NCI-H345 treated with DMSO at 0.1 percent for 48 hours (cell line): ENCODE measurements at regions not wholly inside any gene's neighbourhood (a gene's known extent, or its start where the extent isn't known, plus 50 kb on each side); places are given as distances from the start of the nearest gene placed in this dataset.

Experiments used
- DNase-seq: peaks from one replicate; lab custom pipeline; 2025; ENCODE audit not compliant: unreplicated experiment; lab: John Stamatoyannopoulos, UW

DNA sequence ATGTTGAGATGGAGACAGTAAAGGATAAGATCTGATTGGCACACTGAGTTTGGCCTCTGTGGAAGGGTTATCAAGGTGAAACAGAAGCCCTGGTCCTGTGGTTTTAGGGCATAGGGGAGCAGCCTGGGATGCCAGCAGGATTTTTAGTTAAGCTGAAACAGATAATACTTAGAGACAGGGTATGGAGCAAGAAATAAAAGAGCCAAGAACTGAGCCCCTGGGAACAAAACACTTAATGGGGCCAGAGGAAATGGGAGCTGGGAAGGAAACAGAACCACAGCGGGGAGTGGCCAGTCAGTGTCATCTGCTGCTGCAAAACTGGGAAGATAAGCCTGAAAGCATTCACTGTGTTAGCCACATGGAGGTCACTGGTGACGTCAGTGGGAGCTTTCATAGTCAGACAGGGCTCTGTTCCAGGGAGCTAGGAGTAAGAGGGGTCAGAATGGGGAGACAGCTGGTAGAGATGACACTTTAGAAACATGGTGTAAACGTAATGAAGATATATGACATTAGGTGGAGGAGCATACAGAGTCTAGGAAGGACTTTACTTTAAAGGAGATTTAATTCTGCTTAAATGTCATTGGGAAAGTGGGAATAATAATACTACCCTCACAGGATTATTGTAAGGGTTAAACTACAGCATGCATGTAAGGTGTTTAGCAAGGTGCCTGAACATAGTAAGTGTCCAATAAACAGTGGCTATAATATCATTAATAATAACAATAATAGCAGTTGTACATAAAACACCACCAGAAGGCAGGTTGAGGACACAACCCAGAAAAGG lies 172.7 kb upstream of the CTNNB1 start:
- DNase-seq: no peak

DNA sequence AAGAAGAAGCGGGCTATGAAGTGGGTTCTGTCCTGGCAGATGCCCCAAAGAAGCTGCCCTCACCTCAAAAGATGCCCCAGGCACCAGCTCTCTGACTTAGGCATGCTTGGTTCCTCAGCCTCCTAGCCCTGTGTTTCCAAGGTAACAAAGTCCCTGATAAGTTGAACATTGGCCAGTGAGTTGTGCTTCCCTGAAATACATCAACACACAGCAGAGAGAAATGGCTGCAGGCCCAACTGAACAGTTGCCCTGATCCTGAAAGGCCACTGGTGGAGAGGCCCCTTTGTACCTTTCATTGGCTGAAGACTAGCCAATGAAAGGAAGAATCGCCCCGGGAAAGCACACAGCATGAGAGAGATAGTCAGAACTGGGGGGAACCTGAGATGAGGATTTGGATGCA lies 169.9 kb upstream of the CTNNB1 start:
- DNase-seq: no peak

DNA sequence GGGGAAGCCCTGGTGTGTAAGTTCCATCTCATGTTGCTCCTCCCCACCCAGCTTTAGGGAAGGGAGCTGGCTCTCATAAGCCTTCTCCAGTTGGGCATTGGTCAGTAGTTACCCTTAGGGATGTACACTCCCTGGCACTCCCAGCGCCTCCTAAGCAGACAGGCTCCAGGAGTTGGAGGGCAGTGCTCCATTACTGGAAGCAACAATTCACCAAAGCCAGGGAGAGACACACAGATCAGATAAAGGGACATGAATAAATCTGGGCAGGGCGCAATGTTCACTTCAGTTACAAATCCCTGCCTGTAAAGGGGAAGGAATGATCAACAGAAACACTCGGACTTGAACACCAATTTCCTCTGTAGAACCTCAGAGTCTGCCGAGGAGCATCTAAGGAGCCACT lies 169.1 kb upstream of the CTNNB1 start:
- DNase-seq: no peak

DNA sequence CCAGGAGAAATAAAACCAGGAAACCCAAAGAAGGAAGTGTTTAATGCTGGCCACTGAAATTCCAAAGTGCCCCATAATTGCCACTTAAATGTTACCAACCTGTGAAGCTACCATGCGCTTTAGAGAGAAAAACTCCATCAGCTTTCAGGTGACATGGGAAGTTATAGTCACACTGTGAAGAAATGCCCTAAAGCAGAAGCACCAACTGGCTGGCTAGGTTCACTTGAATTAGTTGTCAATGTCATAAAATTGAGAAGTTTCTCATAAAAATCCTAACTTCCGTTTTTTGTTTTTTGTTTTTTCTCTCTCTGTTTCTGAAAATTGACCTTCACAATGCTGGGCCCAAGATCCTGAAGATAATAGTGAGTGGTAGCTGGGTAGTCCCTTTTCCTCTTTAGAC lies 167.9 kb upstream of the CTNNB1 start:
- no peak for DNase-seq

DNA sequence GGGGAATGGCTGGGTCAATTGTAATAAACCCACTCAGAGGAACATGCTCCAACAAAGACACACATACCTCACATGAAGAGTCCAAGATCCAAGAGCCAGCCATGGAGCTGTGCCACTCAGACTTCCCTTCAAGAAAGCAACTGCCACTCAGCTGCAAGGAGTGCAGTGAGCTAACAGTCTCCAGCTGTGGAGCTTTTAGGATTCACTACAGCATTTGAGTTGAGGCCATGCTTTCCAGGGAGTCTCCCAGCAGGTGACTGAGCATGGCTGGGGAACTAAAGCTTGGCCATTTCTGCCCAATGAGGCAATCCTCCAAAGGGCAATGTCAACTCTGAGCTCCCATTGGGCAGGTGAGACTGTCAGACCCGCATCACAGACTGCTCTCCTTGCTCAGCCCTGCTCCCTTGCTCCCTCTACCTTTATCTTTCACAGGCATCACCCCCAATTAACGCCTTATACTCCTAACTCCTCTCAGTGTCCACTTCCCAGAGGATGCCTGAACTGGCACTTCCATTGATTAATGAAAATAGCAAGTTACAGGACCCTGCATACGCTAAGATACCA lies 165.3 kb upstream of the CTNNB1 start:
- no peak for DNase-seq

DNA sequence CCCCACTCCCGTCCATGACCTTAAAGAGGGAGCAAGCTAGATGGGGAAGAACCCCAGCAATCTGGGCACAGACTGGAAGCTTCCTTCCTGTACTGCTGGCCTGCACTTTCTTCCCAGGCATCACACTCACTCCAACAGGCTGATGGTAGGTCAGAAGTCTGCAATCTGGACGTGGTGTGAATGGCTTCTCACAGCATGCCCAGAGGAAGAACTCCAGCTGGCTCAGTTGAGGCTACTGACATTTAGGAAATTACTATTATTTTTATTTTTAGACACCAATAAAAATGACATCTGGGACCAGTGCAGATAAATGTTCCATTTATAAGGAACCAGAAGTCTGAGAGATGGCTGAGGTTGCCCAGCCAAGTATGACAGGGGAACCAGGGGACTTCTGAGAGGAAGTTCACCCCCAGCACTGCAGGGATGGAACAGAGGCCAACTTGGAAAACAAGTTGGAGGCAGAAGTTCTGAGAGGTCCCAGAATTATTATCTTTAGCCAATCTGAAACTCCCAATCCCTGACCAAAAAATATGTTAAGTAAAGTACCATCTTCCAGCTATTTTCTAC lies 163.8 kb upstream of the CTNNB1 start:
- DNase-seq: no peak

DNA sequence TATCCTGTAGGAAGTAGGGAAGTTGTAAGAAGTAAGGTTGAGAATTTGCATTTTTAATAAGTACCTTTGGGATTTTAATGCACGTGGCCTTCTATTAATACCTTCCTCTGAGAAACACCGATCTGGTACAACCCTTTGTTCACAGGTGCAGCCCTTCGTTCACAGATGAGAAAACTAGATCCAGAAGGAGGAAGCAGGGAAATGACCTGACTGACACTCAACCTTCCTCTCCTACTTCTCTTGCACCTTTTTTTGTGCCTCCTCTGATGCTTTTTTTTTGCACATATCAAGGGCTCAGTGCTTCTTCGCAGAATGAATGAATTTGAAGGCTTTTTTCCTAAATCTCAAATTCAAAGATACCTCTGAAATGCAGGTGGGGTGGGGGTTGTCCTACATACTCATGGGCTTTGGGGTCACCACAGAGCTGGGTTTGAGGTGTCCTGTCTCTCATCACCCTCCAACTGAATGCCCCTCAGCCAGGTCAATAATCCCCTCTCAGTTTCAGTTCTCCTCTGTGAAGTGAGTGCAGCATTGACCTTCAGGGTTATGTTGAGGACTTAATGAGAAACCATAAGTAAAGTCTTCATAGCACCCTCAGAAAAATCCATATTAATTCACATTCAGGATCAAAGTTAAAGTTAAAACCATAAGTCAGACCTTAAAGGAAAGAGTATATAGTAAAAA lies 161.5 kb upstream of the CTNNB1 start:
- no peak for DNase-seq

DNA sequence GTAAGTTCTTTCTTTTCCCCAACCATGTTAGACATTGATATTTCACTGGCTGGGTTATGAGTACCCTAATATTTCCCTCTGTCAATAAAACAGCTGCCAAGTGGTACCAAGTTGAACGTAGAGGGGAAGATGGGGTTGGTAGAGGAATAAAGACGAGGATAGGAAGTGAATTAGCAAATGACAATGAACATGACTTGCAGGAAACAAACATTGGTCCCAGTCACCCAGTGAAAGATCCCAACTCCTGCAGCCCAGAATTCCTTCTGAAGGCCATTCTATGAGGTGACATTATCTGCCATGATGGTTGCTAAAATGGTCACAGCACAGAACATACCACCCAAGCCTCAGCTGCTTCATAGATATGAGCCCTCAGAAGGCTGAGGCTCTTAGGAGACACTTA lies 159.0 kb upstream of the CTNNB1 start:
- DNase-seq: no peak

DNA sequence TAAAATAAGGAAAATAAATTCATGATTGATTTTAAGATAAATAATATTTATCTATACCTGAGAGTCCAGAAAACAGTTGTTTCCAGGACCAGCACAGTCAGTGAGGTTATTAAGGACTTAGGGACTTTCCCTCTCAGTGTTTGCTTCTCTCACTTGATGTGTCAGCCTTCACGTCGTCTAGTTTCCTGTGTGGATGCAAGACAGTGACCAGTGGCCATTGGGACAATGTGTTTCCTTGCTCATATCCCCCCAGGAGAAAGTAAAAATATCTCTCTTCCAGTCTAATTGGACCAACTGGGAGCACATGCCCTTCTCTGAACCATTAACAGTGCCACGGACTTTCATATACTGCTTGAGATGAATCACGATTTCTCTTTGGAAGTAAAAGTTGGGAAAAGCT lies 157.8 kb upstream of the CTNNB1 start:
- no peak for DNase-seq

DNA sequence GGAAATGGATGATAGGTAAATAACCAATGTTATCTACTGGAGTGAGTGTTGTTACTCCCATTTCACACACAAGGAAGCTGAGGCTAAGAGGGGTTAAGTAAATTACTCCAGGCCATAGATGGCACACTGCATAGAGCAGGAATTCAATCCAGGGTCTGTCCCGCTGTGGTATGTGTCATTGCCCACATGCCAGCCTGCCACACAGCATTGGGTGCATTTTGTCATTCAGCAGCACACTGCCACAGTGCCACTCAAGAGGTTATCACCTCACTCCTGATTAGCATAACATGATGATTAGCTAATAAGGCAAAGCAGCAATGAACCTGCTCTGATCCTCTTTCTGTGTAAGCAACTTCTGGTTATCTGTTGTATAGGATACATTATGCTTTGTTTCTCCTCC lies 157.4 kb upstream of the CTNNB1 start:
- DNase-seq: no peak

DNA sequence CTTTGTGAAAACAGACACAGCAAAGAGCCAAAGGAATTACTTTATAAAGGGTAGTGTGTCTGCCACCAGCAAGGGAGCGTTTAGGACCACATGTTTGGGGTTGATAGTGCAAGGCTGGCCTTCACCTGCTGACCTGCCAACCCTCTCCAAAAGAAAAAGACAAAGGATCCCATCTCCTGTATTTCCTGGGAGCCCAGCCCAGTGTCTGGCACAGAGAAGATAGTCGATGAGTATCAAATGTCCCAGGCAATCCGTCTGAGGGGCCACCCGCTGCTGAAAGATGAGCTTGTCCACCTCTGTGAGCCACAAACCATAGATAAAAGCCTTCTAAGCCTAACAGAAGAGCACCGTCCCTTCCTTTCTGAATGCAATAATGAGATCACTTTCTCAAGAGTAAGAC lies 154.8 kb upstream of the CTNNB1 start:
- no peak for DNase-seq

DNA sequence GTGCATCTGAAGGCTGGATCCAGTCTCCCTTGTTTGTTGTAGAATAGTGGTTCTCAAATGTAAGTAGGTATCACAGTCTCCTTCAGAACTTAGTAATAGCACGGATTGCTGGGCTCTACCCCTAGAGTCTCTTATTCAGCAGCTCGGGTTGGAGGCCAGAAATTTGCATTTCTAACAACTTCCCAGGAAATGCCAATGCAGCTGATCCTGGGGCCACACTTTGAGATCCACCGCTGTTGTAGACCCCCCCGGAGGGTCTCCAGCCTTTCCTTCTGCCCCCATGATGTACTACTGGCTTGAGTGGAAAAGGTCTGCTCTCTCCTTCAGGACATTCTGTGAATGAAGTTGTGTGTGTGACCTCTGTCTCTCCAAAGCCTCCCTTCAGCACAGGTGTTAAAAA lies 153.8 kb upstream of the CTNNB1 start:
- no peak for DNase-seq

DNA sequence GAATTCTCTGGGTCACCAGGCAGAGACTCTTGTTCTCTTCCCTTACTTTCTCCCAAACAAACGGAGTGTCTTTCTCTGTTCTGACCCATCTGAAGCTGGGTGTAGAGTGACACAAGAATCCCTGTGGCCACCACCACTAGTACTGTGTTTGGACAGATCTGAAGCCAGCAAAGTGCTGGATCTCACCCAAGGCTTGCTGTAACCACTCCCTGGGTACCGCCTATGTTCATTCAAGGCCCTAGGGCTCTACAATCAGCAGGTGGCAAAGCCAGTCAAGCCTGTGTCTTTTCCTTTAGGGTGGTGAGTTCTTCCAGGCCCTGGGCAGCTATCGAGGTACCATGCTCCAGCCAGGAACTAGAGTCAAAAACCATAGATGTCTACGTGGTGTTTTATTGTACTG lies 149.2 kb upstream of the CTNNB1 start:
- no peak for DNase-seq

DNA sequence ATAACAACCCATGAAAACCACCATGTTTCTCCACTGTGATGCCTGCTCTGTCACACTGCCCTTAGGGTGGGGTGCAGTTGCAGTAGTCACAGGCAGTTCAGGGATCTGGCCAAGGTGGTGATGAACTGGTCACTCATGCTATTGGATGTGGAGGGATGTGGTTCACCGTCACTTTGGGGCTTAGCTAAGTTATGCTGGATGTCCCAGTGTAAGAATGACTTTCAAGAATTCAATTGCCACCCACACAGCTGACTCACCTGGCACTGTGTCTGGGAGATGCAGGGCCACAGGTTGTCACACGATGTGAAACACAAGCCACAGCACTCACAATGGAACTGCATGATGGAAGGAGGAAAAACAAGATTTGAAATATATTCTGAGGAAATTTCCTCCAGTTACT lies 146.1 kb upstream of the CTNNB1 start:
- DNase-seq: no peak

DNA sequence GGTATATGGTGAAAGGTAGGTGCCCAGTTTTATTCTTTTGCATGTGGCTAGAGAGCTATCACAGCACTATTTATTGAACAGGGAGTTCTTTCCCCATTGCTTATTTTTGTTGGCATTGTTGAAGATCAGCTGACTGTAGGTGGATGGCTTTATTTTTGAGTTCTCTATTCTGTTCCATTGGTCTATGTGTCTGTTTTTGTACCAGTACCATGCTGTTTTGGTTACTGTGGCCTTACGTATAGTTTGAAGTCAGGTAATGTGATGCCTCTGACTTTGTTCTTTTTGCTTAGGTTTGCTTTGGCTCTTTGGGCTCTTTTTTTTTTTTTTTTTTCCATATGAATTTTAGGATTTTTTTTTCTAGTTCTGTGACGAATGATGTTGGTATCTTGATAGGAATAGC lies 139.2 kb upstream of the CTNNB1 start:
- DNase-seq: no peak

DNA sequence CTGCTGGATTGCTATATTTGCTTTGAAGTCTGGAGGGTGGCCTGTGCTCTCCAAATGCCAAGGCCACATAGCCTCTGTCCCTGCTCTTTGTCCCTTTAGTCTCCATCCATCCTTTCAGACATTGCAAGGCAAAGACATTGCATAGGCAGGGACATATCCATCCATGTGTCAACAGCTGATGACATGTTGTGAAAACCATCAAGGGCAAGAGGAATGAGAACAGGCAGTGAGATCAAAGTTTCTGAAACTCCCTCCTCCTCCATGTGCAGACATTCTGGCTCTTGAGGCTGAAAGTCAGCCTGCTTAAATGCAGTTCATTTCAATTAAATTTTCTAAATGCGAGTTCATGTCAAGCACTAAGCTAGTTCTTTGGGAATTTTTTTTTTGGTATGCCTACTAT lies 135.2 kb upstream of the CTNNB1 start:
- no peak for DNase-seq

DNA sequence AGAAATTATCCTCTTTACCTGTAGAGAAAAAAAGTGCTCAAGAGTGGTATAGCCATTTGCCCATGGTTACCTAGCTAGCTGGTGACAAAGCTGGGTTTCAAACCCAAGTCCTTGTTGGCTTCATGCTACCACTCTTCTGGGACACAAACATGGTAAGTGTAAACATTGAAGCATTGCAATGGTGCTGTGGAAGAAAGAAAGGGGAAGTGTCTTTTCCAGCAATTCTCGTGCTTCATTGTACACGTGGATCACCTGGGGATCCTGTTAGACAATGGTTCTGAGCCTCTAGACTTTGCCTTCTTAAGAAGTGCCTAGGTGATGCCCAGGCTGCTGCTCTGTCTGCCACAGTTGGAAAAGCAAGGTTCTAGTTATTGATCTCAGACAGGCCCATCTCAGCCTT lies 134.8 kb upstream of the CTNNB1 start:
- no peak for DNase-seq

DNA sequence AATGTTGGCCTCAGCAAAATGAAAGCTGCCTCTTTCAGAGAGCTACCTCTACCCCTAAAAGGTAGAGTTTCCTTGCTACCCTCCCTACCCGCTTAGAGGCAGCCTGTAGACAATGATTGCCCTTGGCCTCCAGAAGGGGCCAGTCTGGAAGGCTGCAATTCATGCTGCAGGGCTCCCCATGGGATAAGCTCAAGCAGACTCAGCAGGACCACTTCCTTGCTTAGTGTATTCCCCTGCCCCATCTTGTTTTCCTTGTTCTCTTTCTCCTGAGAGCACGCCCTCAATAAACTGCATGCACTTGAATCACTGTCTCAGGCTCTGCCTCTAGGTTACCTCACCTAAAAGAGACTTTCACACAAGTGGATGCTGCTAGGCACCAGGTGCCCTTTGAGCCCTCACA lies 134.0 kb upstream of the CTNNB1 start:
- no peak for DNase-seq

DNA sequence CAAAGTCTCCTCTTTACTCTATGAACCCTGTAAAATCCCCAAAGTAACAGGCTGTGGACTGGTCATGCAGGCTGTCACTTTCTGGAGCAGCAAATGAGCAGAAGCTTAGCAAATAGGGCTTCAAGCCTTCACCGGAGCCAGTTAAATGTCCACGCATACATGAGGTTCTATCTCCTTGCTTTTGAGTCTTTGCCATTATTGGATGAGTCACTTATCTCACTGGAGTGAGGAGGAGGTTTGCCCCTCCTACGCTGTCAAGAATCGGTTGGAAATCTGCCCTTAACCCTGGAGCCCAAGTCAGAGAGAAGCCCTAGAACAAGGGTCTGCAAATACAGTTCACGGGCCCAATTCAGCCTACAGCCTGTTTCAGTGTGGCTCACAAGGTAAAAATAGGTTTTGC lies 126.1 kb upstream of the CTNNB1 start:
- no peak for DNase-seq

DNA sequence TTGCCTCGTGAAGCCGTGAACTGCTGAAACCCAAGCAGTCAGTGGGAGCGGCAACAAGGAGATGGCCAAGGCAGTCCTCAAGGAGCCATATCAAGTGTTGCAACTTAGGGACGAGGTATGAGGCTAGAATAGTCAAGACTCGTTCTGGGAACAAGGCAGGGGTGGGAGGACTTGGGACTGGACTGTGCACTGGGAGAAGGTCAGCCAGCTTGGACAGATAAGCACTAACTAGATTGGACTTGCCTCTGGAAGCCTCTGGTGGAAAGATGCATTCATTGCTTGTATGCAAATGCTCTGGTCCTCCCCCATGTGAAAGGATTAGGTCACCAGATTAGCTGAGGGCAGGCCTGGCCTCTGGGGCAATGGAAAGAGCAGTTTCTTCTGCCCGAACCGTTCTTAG lies 123.3 kb upstream of the CTNNB1 start:
- DNase-seq: no peak

DNA sequence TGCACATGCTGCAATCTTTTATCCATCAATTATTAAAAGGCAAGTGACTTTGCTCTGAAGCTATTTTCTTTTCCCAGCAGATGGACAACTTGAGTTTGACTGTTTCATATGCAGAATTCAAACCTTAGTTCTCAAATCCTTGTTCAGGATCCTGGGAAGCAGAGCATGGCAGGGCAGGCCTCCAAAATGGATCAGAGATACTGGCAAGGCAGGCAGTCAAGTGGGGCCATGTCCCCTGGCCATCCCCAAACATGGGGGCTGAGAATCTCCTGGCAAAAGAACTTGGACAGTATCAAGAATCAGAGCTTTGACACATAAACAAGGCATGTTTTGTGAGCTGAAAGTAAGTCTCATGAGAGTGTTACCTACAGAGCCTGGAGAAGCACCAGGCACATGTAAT lies 122.9 kb upstream of the CTNNB1 start:
- no peak for DNase-seq

DNA sequence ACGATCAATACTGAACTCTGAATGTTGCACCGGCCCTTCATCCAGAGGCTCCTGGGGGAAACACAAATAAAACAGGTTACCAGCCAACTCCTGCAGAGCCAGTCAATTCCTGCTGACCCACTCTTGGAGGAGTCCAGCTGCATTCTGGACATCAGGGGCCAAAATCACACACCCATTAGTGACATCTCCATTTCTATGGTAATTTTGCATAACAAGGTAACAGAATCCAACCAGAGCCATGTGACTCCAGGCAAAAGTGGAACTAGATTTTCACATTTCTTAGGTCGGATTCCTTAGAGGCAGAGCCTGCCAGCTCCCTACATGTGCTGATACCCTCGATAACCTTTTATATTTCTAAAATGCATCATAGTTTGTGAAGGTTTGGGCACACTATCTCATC lies 119.2 kb upstream of the CTNNB1 start:
- no peak for DNase-seq
